Stimulated activated CD4-positive, alpha-beta T cell treated with anti-CD3 and anti-CD28 coated beads, Interleukin-1b, Interleukin-23, amount 100 ng/mL, for 4 hours (primary cell): ENCODE measurements at regions not wholly inside any gene's neighbourhood (a gene's known extent, or its start where the extent isn't known, plus 50 kb on each side); places are given as distances from the start of the nearest gene placed in this dataset.
A peak's percentile ranks its signal among the peaks of the same experiment; 100 is the strongest.

ENCODE experiments used
- DNase-seq, 2 donors: peaks; one replicate each; pipeline ENCODE4 v3.0.0-alpha.2; 2020; ENCODE audit warnings: low read depth in 2 of 2

GRCh38 chr10:63708421-63708820, 187.2 kb downstream of the REEP3 start:
- no peak for DNase-seq

GRCh38 chr10:63710703-63711102, 189.5 kb downstream of the REEP3 start:
- no peak for DNase-seq

- DNase-seq: no peak
Measured at GRCh38 chr10:63711361-63711760, 190.2 kb downstream of the REEP3 start.

- no peak for DNase-seq
Measured at GRCh38 chr10:63711867-63712716, 190.9 kb downstream of the REEP3 start.

- no peak for DNase-seq
Measured at GRCh38 chr10:63712717-63713115, 191.5 kb downstream of the REEP3 start.

- no peak for DNase-seq
Measured at GRCh38 chr10:63713191-63714144, 192.3 kb downstream of the REEP3 start.

- DNase-seq: no peak
Measured at GRCh38 chr10:63716016-63716580, 194.9 kb downstream of the REEP3 start.

- DNase-seq: no peak
Measured at GRCh38 chr10:63717027-63717715, 196.0 kb downstream of the REEP3 start.

GRCh38 chr10:63718006-63718405, 196.8 kb downstream of the REEP3 start:
- DNase-seq: no peak

GRCh38 chr10:63718421-63718820, 197.2 kb downstream of the REEP3 start:
- DNase-seq: no peak

GRCh38 chr10:63719226-63719856, 198.1 kb downstream of the REEP3 start:
- DNase-seq: no peak

GRCh38 chr10:63720072-63720537, 198.9 kb downstream of the REEP3 start:
- peak in 1 of 2 donors; percentile 47 for DNase-seq

GRCh38 chr10:63720676-63721075, 199.5 kb downstream of the REEP3 start:
- DNase-seq: no peak

GRCh38 chr10:63722537-63722936, 201.3 kb downstream of the REEP3 start:
- no peak for DNase-seq

GRCh38 chr10:63723320-63723719, 202.1 kb downstream of the REEP3 start:
- no peak for DNase-seq

- DNase-seq: no peak
Measured at GRCh38 chr10:63723741-63724140, 202.5 kb downstream of the REEP3 start.

- DNase-seq: no peak
Measured at GRCh38 chr10:63724922-63725321, 203.7 kb downstream of the REEP3 start.

GRCh38 chr10:63726867-63727266, 205.7 kb downstream of the REEP3 start:
- no peak for DNase-seq

GRCh38 chr10:63727636-63728035, 206.4 kb downstream of the REEP3 start:
- no peak for DNase-seq

- DNase-seq: no peak
Measured at GRCh38 chr10:63735305-63735704, 214.1 kb downstream of the REEP3 start.

GRCh38 chr10:63738410-63738809, 217.2 kb downstream of the REEP3 start:
- no peak for DNase-seq
